Stomach smooth muscle (tissue), 2 donors: ENCODE measurements at regions not wholly inside any gene's neighbourhood (a gene's known extent, or its start where the extent isn't known, plus 50 kb on each side); places are given as distances from the start of the nearest gene placed in this dataset.

ENCODE experiments used
- H3K27ac ChIP-seq: one replicate; pipeline ENCODE4 v1.7.0; 2013; ENCODE audit warnings: mild to moderate bottlenecking, low read length, inconsistent platforms
- H3K27me3 ChIP-seq, 2 donors: one replicate each; pipeline ENCODE4 v1.7.0; 2013; ENCODE audit warnings: low read length in 2 of 2; ENCODE audit not compliant: insufficient read depth in 2 of 2, control insufficient read depth in 1 of 2
- H3K36me3 ChIP-seq, 2 donors: one replicate each; pipeline ENCODE4 v1.7.0; 2013; ENCODE audit warnings: low read length in 2 of 2; ENCODE audit not compliant: control insufficient read depth in 2 of 2, insufficient read depth in 2 of 2
- H3K4me1 ChIP-seq: one replicate; pipeline ENCODE4 v1.7.0; 2013; ENCODE audit warnings: low read length; ENCODE audit not compliant: control insufficient read depth, insufficient read depth
- H3K4me3 ChIP-seq, 2 donors: one replicate each; pipeline ENCODE4 v1.7.0; 2013; ENCODE audit warnings: low read length in 2 of 2
- H3K9ac ChIP-seq, 2 donors: one replicate each; pipeline ENCODE4 v1.7.0; 2013; ENCODE audit warnings: low read length in 2 of 2, mild to moderate bottlenecking in 1 of 2
- H3K9me3 ChIP-seq, 2 donors: one replicate each; pipeline ENCODE4 v1.7.0; 2013; ENCODE audit warnings: low read length in 2 of 2; ENCODE audit not compliant: control insufficient read depth in 2 of 2
- donor health status: healthy.
- donor health status: Pancreatic carcinoma.

DNA sequence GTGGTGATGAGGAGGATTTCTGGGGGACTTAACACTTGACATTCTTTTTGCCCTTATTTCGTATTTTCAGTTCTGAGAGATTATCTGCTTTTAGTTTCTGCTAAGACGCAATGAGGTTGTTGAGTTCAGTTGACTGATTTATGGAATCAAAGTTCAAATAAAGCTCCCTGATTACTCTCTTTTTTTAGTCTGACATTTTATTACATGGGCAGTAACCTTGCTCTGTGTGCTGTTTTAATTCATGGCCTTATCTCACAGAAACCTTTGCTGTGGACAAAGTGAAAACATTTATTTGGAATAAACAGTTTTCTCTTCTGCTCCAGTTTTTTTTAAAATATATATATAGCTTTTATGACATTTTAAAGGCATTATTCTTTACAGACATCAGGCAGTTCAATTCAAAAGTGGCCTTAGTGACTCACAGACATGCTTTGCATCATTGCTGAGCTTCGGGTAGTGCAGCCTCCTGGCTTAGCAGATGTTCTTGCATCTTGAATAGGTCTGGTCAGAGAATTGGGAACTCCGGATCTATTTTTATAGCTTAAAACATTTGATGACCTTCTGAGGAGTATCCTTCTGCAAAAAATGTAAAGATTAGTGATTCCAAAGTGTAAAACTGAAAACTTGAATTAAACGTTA, 162.9 kb downstream of the FAM170A start:
- Histone ChIP-seq H3K36me3 (no peaks in the 10 kb centered on the region), H3K27ac (no peak overlapping the region), H3K4me3 (no peak overlapping the region), H3K9me3 (no peaks in the 10 kb centered on the region), H3K27me3 (no peaks in the 10 kb centered on the region), H3K9ac (no peak overlapping the region), H3K4me1 (no peaks in the 10 kb centered on the region)

DNA sequence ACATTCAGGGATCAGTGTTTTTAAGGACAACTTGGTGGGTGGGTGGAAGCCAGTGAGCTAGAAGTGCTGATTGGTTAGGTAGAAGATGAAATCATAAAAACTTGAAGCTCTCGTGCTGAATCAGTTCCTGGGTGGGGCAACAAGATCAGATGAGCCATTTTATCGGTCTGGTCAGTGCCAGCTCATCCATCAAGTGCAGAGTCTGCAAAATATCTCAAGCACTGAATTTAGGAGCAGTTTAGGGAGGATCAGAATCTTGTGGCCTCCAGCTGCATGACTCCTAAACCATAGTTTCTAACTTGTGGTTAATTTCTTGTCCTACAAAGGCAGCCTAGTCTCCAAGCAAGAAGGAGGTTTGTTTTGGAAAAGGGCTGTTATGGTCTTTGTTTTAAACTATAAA, 166.4 kb downstream of the FAM170A start:
- no peaks in the 10 kb centered on the region for H3K36me3 ChIP-seq
- no peak overlapping the region for H3K4me3 ChIP-seq
- no peak overlapping the region for H3K9ac ChIP-seq
- no peaks in the 10 kb centered on the region for H3K27me3 ChIP-seq
- no peak overlapping the region for H3K27ac ChIP-seq
- H3K4me1 ChIP-seq, result no peaks in the 10 kb centered on the region
- H3K9me3 ChIP-seq, result no peaks in the 10 kb centered on the region

DNA sequence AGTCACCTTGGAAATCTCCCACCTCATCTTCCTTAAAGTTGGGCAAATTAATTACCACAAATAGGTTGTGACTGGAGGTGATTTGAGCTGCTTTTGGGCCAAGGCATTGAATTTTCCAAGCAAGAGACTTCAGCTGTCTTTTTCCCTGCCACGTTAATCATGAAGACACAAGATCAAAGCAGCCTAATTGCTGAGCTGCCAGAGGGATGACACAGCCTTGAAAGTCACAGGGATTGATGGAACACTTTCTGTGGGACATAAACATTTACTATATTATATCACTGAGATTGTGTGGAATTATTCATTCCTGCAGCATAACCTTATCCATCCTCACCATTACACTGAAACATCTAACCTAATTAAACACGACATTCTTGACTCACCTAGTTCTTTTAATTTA, 172.2 kb downstream of the FAM170A start:
- Histone ChIP-seq H3K27ac (no peak overlapping the region), H3K27me3 (no peaks in the 10 kb centered on the region), H3K4me3 (no peak overlapping the region), H3K9me3 (no peaks in the 10 kb centered on the region), H3K4me1 (no peaks in the 10 kb centered on the region), H3K9ac (no peak overlapping the region), H3K36me3 (no peaks in the 10 kb centered on the region)

DNA sequence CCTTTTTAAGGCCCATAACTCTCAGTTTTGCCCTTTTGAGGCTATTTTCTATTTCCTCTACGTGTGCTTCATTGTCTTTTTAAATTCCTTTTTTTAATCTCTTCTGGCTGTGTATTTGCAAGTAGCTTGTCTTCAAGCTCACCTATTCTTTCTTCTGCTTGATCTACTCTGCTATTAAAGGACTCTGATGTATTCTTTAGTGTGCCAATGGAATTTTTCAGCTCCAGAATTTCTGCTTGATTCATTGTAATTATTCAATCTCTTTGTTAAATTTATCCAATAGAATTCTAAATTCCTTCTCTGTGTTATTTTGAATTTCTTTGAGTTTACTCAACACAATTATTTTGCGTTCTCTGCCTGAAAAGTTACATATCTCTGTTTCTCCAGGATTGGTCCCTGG, 178.7 kb downstream of the FAM170A start:
- Histone ChIP-seq H3K27ac (no peak overlapping the region), H3K4me3 (no peak overlapping the region), H3K27me3 (no peaks in the 10 kb centered on the region), H3K9me3 (no peaks in the 10 kb centered on the region), H3K9ac (no peak overlapping the region), H3K4me1 (no peaks in the 10 kb centered on the region), H3K36me3 (no peaks in the 10 kb centered on the region)

DNA sequence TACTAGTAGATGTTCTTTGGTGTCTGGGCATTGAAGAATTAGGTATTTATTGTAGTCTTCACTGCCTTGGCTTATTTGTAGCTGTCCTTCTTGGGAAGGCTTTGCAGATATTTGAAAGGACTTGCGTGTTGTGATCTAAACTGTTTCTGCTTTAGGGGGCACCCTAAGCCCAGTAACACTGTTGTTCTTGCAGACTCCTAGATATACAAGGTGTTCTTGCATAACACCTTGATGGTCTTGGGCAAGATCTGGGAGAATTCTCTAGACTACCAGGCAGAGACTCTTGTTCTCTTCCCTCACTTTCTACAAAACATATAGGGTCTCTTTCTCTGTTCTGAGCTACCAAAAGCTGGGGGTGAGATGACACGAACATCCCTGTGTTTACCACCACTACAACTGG, 179.1 kb downstream of the FAM170A start:
- no peaks in the 10 kb centered on the region for H3K27me3 ChIP-seq
- H3K4me3 ChIP-seq, result no peak overlapping the region
- H3K4me1 ChIP-seq, result no peaks in the 10 kb centered on the region
- no peaks in the 10 kb centered on the region for H3K36me3 ChIP-seq
- H3K9ac ChIP-seq, result no peak overlapping the region
- H3K27ac ChIP-seq, result no peak overlapping the region
- H3K9me3 ChIP-seq, result no peaks in the 10 kb centered on the region

DNA sequence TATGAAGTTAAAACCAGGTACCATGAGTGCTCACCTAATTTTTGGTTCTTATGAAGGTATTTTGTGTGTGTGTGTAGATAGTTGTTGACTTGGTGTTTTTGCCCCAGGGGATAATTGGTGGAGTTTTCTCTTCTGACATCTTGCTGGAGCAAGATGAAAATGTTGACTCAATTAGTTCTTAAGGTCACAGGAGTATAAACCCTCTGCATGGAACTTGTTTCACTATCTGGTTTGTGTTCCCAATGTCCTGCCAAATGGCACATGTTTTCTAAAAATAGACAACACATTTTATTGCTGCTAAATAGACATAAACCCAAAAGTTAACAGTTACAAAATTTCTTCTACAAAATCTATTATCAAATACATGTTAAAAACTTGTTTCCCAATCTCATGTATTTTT, 180.9 kb downstream of the FAM170A start:
- Histone ChIP-seq H3K4me3 (no peak overlapping the region), H3K36me3 (no peaks in the 10 kb centered on the region), H3K27me3 (no peaks in the 10 kb centered on the region), H3K4me1 (no peaks in the 10 kb centered on the region), H3K9me3 (no peaks in the 10 kb centered on the region), H3K27ac (no peak overlapping the region), H3K9ac (no peak overlapping the region)

DNA sequence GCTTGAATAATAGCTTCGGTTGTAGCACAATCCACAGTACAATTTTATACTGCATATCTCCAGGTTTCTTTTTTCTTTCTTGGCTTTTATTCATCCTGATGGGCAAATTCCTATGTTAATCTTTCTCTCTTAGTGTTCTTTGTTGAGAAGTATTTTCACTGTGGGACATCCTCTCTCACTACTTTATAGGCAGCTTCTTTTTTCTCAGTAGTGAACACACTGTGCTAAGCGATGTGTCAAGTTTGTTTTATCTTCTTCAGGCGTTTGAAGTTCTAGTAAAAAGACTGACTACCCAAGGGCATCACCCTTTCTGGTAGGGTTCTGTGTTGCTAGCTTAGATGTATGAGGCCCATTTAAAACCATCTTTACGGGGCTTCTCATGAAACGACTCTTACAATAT, 182.1 kb downstream of the FAM170A start:
- no peak overlapping the region for H3K27ac ChIP-seq
- no peak overlapping the region for H3K4me3 ChIP-seq
- no peak overlapping the region for H3K9ac ChIP-seq
- no peaks in the 10 kb centered on the region for H3K9me3 ChIP-seq
- H3K36me3 ChIP-seq, result no peaks in the 10 kb centered on the region
- no peaks in the 10 kb centered on the region for H3K4me1 ChIP-seq
- H3K27me3 ChIP-seq, result no peaks in the 10 kb centered on the region

DNA sequence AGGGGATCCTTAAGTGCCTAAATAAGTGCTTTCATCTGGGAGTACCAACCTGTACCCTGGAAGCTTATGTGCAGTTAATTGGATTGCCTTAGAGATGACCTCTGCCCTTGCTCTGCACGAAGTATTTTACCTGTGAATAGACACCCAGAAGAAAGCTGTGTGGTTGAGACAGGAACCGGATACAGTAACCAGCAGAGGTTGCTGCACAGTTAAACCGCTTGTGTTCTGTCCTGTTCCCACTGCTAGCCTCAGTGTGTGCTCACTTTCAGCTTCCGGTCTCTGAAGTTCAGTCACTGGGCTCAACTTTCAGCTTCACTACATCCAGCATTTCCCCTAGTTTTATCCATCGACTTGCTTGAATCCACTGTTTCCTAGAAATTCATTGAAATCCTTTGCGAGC, 185.3 kb downstream of the FAM170A start:
- H3K27me3 ChIP-seq, result no peaks in the 10 kb centered on the region
- no peak overlapping the region for H3K4me3 ChIP-seq
- H3K9ac ChIP-seq, result no peak overlapping the region
- no peaks in the 10 kb centered on the region for H3K36me3 ChIP-seq
- H3K4me1 ChIP-seq, result no peaks in the 10 kb centered on the region
- H3K27ac ChIP-seq, result no peak overlapping the region
- H3K9me3 ChIP-seq, result no peaks in the 10 kb centered on the region

DNA sequence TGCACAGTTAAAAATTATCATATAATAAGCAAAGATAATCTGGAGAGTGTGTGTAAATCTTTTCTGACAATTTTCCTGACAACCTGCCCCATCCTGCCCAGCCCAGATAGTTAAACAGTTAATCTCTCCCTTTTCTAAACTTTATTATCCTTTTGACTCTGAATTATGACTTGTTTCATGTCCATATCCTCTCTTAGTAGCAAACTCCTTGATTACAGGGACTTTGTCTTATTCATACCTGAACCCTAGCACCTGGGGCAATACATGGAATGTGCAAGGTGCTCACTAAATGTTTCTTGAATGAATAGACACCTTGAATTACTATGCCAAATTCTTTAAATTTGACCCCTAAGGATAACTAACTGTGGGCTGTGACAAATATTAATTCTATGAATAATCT, 186.7 kb downstream of the FAM170A start:
- H3K9ac ChIP-seq, result no peak overlapping the region
- no peaks in the 10 kb centered on the region for H3K4me1 ChIP-seq
- no peaks in the 10 kb centered on the region for H3K36me3 ChIP-seq
- H3K9me3 ChIP-seq, result no peaks in the 10 kb centered on the region
- no peak overlapping the region for H3K27ac ChIP-seq
- H3K4me3 ChIP-seq, result no peak overlapping the region
- no peaks in the 10 kb centered on the region for H3K27me3 ChIP-seq

DNA sequence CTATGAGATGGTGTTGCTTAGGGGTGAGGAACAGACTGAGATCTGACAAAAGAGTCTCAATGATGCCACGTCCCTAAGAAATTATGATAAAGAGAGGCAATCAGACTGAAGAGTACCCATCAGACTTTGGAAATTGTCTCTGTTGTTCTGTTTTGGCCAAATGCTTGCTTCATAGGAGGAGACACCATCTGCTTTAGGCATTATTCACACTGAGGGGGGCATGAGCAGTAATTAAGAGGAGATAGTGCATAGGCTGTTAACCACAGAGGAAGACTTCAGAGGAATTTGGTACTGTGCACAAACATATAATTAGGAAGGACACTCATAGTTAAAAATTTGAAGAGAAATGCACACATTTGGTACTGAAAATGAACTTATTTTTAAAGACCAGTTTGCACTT, 190.7 kb downstream of the FAM170A start:
- no peaks in the 10 kb centered on the region for H3K27me3 ChIP-seq
- no peaks in the 10 kb centered on the region for H3K4me1 ChIP-seq
- H3K4me3 ChIP-seq, result no peak overlapping the region
- H3K9me3 ChIP-seq, result no peaks in the 10 kb centered on the region
- H3K36me3 ChIP-seq, result no peaks in the 10 kb centered on the region
- H3K9ac ChIP-seq, result no peak overlapping the region
- no peak overlapping the region for H3K27ac ChIP-seq

DNA sequence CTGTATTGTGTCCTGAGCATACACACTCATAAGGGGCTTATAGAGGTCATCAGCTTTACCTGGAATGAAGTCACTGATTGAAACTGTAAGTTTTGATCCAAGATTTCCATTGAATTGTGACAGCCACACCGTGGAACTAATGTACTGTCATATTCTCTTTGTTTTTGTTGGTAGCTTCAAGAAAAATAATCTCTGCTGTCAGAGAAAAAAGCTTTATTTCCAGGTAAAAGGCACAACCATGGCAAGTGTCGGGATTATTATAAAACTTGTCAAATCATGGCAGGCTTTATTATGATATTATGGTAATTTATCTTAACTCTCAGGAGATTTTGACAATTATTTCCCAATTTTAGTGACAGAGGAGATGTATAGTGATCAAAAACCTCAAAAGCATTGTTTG, 191.2 kb downstream of the FAM170A start:
- Histone ChIP-seq H3K9me3 (no peaks in the 10 kb centered on the region), H3K4me1 (no peaks in the 10 kb centered on the region), H3K9ac (no peak overlapping the region), H3K36me3 (no peaks in the 10 kb centered on the region), H3K27ac (no peak overlapping the region), H3K27me3 (no peaks in the 10 kb centered on the region), H3K4me3 (no peak overlapping the region)
